ENCODE measurements at regions not wholly inside any gene's neighbourhood (a gene's known extent, or its start where the extent isn't known, plus 50 kb on each side); places are given as distances from the start of the nearest gene placed in this dataset.

- no peak for DNase-seq (ENCODE audit: low read depth in 2 of 2)
Measured at GRCh38 chr6:41451039-41451438, 95.1 kb upstream of the FOXP4 start.

GRCh38 chr6:41451515-41452163 is 94.5 kb upstream of the FOXP4 start:
- DNase-seq (ENCODE audit: low read depth in 2 of 2): no peak

GRCh38 chr6:41452763-41453162 is 93.4 kb upstream of the FOXP4 start:
- no peak for DNase-seq (ENCODE audit: low read depth in 2 of 2)

GRCh38 chr6:41453244-41453643 is 92.9 kb upstream of the FOXP4 start:
- DNase-seq (ENCODE audit: low read depth in 2 of 2): no peak

GRCh38 chr6:41454189-41454789 is 91.9 kb upstream of the FOXP4 start:
- DNase-seq (ENCODE audit: low read depth in 2 of 2): no peak

- DNase-seq (ENCODE audit: low read depth in 2 of 2): no peak
Measured at GRCh38 chr6:41455410-41455809, 90.8 kb upstream of the FOXP4 start.

GRCh38 chr6:41455818-41456217 is 90.4 kb upstream of the FOXP4 start:
- DNase-seq (ENCODE audit: low read depth in 2 of 2): no peak

- DNase-seq (ENCODE audit: low read depth in 2 of 2): no peak
Measured at GRCh38 chr6:41457303-41457670, 88.9 kb upstream of the FOXP4 start.

GRCh38 chr6:41459738-41460137 is 86.4 kb upstream of the FOXP4 start:
- no peak for DNase-seq (ENCODE audit: low read depth in 2 of 2)

GRCh38 chr6:41460742-41461336 is 85.3 kb upstream of the FOXP4 start:
- DNase-seq (ENCODE audit: low read depth in 2 of 2): no peak

GRCh38 chr6:41462033-41462432 is 84.1 kb upstream of the FOXP4 start:
- DNase-seq (ENCODE audit: low read depth in 2 of 2): no peak

- no peak for DNase-seq (ENCODE audit: low read depth in 2 of 2)
Measured at GRCh38 chr6:41463062-41463930, 82.9 kb upstream of the FOXP4 start.

GRCh38 chr6:41464019-41464418 is 82.2 kb upstream of the FOXP4 start:
- DNase-seq (ENCODE audit: low read depth in 2 of 2): no peak

GRCh38 chr6:41464481-41464880 is 81.7 kb upstream of the FOXP4 start:
- no peak for DNase-seq (ENCODE audit: low read depth in 2 of 2)

GRCh38 chr6:41466437-41466990 is 79.7 kb upstream of the FOXP4 start:
- DNase-seq (ENCODE audit: low read depth in 2 of 2): no peak

GRCh38 chr6:41467061-41467460 is 79.1 kb upstream of the FOXP4 start:
- DNase-seq (ENCODE audit: low read depth in 2 of 2): no peak

- DNase-seq (ENCODE audit: low read depth in 2 of 2): no peak
Measured at GRCh38 chr6:41467627-41468404, 78.4 kb upstream of the FOXP4 start.

- no peak for DNase-seq (ENCODE audit: low read depth in 2 of 2)
Measured at GRCh38 chr6:41469156-41470028, 76.8 kb upstream of the FOXP4 start.

GRCh38 chr6:41470029-41470330 is 76.2 kb upstream of the FOXP4 start:
- DNase-seq (ENCODE audit: low read depth in 2 of 2): no peak

- DNase-seq (ENCODE audit: low read depth in 2 of 2): peak in 1 of 2 donors; percentile 11
Measured at GRCh38 chr6:41470331-41471063, 75.7 kb upstream of the FOXP4 start.
